ENCODE measurements at regions not wholly inside any gene's neighbourhood (a gene's known extent, or its start where the extent isn't known, plus 50 kb on each side); places are given as distances from the start of the nearest gene placed in this dataset.

DNA sequence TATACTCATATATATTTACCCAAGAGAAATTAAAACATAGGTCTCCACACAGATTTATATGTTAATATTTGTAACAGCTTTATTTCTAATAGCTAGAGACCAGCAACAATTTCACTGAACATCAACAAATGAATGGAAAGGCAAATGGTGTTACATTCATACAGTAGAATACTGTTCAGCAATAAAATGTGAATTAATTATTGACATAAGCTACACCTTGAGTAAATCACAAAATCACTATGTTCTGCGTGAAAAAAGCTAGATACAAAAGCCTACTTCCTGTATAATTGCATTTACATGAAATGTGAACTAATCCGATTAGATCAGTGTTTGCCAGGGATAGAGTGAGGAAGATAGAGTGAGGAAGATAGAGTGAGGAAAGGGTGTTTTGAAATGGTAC lies 945.7 kb downstream of the SQOR start:
- Mint-ChIP-seq H3K4me1 (no peaks in the 10 kb centered on the region), H3K36me3 (ENCODE audit: low read depth) (no peaks in the 10 kb centered on the region), H3K27me3 (ENCODE audit: low read depth) (no peaks in the 10 kb centered on the region), H3K4me3 (no peak overlapping the region), H3K27ac (ENCODE audit: unreplicated experiment) (no peak overlapping the region), H3K9me3 (peaks cover 5% of the 10 kb centered on the region)
- no peak for DNase-seq (ENCODE audit: low read depth, low spot score)
- TF ChIP-seq, protein P1, sequence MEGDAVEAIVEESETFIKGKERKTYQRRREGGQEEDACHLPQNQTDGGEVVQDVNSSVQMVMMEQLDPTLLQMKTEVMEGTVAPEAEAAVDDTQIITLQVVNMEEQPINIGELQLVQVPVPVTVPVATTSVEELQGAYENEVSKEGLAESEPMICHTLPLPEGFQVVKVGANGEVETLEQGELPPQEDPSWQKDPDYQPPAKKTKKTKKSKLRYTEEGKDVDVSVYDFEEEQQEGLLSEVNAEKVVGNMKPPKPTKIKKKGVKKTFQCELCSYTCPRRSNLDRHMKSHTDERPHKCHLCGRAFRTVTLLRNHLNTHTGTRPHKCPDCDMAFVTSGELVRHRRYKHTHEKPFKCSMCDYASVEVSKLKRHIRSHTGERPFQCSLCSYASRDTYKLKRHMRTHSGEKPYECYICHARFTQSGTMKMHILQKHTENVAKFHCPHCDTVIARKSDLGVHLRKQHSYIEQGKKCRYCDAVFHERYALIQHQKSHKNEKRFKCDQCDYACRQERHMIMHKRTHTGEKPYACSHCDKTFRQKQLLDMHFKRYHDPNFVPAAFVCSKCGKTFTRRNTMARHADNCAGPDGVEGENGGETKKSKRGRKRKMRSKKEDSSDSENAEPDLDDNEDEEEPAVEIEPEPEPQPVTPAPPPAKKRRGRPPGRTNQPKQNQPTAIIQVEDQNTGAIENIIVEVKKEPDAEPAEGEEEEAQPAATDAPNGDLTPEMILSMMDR (conservative IDR thresholded peaks at IDR 0.05) = no peak

- Mint-ChIP-seq H3K27ac (ENCODE audit: unreplicated experiment) (no peak overlapping the region), H3K4me3 (no peak overlapping the region), H3K9me3 (peaks cover 7% of the 10 kb centered on the region), H3K4me1 (no peaks in the 10 kb centered on the region), H3K27me3 (ENCODE audit: low read depth) (no peaks in the 10 kb centered on the region), H3K36me3 (ENCODE audit: low read depth) (no peaks in the 10 kb centered on the region)
- DNase-seq (ENCODE audit: low read depth, low spot score) = no peak
- TF ChIP-seq, protein P1 (conservative IDR thresholded peaks at IDR 0.05) = no peak
These were observed 946.1 kb downstream of the SQOR start for GRCh38 chr15:46580924-46581323.

DNA sequence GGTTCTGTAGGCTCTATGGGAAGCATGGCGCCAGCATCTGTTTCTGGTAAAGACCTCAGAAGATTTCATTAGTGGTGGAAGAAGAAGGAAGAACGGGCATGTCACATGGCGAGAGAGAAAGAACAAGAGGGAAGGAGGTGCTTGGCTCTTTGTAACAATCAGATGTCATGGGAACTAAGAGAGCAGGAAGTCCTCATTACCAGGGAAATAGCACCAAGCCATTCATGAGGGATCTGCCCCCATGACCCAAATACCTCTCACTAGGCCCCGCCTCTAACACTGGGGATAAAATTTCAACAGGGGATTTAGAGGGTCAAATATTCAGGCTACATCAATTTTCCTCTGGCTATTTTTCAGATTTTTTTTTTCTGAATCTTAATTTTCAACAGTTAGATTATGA lies 954.3 kb downstream of the SQOR start:
- Mint-ChIP-seq H3K4me3 (no peak overlapping the region), H3K27ac (ENCODE audit: unreplicated experiment) (no peak overlapping the region), H3K9me3 (peaks cover 20% of the 10 kb centered on the region), H3K36me3 (ENCODE audit: low read depth) (no peaks in the 10 kb centered on the region), H3K4me1 (peaks cover 5% of the 10 kb centered on the region), H3K27me3 (ENCODE audit: low read depth) (no peaks in the 10 kb centered on the region)
- TF ChIP-seq, protein P1 (conservative IDR thresholded peaks at IDR 0.05) = no peak
- DNase-seq (ENCODE audit: low read depth, low spot score) = no peak

DNA sequence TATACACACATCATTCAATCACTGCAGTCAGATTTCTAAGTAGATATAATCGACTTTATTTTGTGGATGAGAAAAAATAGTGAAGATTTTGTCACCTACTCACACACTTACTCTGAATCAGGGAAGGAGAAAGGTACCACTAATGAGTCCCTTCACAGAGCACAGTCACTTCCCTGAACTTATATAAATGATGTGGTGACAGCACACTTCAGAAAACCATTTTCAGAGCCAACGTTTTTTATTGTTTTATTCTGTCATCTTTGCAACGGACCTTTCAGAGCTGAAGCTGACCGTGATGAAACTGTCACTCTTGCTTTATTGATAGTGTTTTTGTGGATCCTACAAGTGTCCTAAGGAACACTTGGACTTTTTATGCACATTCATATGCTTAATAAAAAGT lies 956.6 kb downstream of the SQOR start:
- Mint-ChIP-seq H3K4me1 (peaks cover 5% of the 10 kb centered on the region), H3K27ac (ENCODE audit: unreplicated experiment) (no peak overlapping the region), H3K36me3 (ENCODE audit: low read depth) (no peaks in the 10 kb centered on the region), H3K4me3 (no peak overlapping the region), H3K9me3 (peaks cover 13% of the 10 kb centered on the region), H3K27me3 (ENCODE audit: low read depth) (no peaks in the 10 kb centered on the region)
- DNase-seq (ENCODE audit: low read depth, low spot score) = no peak
- TF ChIP-seq, protein P1 (conservative IDR thresholded peaks at IDR 0.05) = no peak

DNA sequence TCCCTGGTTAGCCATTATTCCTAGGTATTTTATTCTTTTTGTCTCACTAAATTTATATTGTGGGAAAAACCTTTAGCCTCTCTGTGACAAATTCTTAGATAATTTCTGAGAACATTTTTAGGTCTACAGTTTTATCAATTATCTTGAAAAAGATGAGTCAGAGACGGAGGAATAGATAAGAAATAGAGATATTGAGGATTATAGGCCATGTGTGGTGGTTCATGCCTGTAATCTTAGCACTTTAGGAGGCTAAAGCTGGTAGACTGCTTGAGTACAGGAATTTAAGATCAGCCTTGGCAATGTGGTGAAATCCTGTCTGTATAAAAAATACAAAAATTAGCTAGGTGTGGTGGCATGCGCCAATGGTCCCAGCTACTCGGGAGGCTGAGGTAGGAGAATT lies 960.2 kb downstream of the SQOR start:
- H3K27ac Mint-ChIP-seq (ENCODE audit: unreplicated experiment) = no peak overlapping the region
- peaks cover 9% of the 10 kb centered on the region for H3K9me3 Mint-ChIP-seq
- no peak overlapping the region for H3K4me3 Mint-ChIP-seq
- H3K36me3 Mint-ChIP-seq (ENCODE audit: low read depth) = peaks cover 3% of the 10 kb centered on the region
- TF ChIP-seq, protein P1 (conservative IDR thresholded peaks at IDR 0.05) = no peak
- H3K27me3 Mint-ChIP-seq (ENCODE audit: low read depth) = no peaks in the 10 kb centered on the region
- no peaks in the 10 kb centered on the region for H3K4me1 Mint-ChIP-seq
- DNase-seq (ENCODE audit: low read depth, low spot score) = no peak

GRCh38 chr15:46607077-46607476 lies 972.2 kb downstream of the SQOR start:
- H3K36me3 Mint-ChIP-seq (ENCODE audit: low read depth) = no peaks in the 10 kb centered on the region
- H3K27me3 Mint-ChIP-seq (ENCODE audit: low read depth) = no peaks in the 10 kb centered on the region
- no peaks in the 10 kb centered on the region for H3K9me3 Mint-ChIP-seq
- no peak overlapping the region for H3K27ac Mint-ChIP-seq (ENCODE audit: unreplicated experiment)
- TF ChIP-seq, protein P1 (conservative IDR thresholded peaks at IDR 0.05) = no peak
- no peak for DNase-seq (ENCODE audit: low read depth, low spot score)
- H3K4me1 Mint-ChIP-seq = no peaks in the 10 kb centered on the region
- no peak overlapping the region for H3K4me3 Mint-ChIP-seq
